Breast epithelium (tissue), 3 donors: ENCODE measurements at regions not wholly inside any gene's neighbourhood (a gene's known extent, or its start where the extent isn't known, plus 50 kb on each side); places are given as distances from the start of the nearest gene placed in this dataset.

ENCODE experiments used
- CTCF ChIP-seq, 3 donors: fragments of 450-650 bp; IDR thresholded peaks; one replicate each; pipeline ENCODE4 v1.5.1; 2016 to 2017; ENCODE audit warnings: antibody characterized with exemption in 3 of 3, mild to moderate bottlenecking in 3 of 3, moderate library complexity in 3 of 3
- POLR2A ChIP-seq: fragments of 450-650 bp; IDR thresholded peaks from one replicate; pipeline ENCODE4 v1.6.1; 2016; ENCODE audit warnings: antibody characterized with exemption, mild to moderate bottlenecking, moderate library complexity
- POLR2AphosphoS5 ChIP-seq, 3 donors: sonication (generic); formaldehyde crosslinking; IDR thresholded peaks; one replicate each; pipeline ENCODE4 v1.6.1; 2017; ENCODE audit warnings: antibody characterized with exemption in 3 of 3

- TF ChIP-seq POLR2A (no peak), CTCF (IDR thresholded peaks at IDR 0.05) (no peak), POLR2AphosphoS5 (IDR thresholded peaks at IDR 0.05) (no peak)
These were observed 425.1 kb upstream of the MGMT start for GRCh38 chr10:129041916-129042315.
